Fibroblast of skin of right quadriceps (primary cell): ENCODE measurements at regions not wholly inside any gene's neighbourhood (a gene's known extent, or its start where the extent isn't known, plus 50 kb on each side); places are given as distances from the start of the nearest gene placed in this dataset.

ENCODE experiments used
- DNase-seq: peaks from one replicate; pipeline ENCODE4 v3.0.0-alpha.2; 2013

GRCh38 chr15:31456354-31457060 lies 129.9 kb downstream of the KLF13 start:
- no peak for DNase-seq

GRCh38 chr15:31457161-31457560 lies 130.5 kb downstream of the KLF13 start:
- DNase-seq, result peak; percentile 52

- DNase-seq, result peak; percentile 56
Observed at GRCh38 chr15:31457631-31458526, 131.2 kb downstream of the KLF13 start.

- DNase-seq, result no peak
Observed at GRCh38 chr15:31458596-31459399, 132.2 kb downstream of the KLF13 start.

GRCh38 chr15:31459400-31459748 lies 132.7 kb downstream of the KLF13 start:
- no peak for DNase-seq

- no peak for DNase-seq
Observed at GRCh38 chr15:31461375-31461774, 134.7 kb downstream of the KLF13 start.

- DNase-seq, result no peak
Observed at GRCh38 chr15:31461911-31462480, 135.4 kb downstream of the KLF13 start.

- DNase-seq, result no peak
Observed at GRCh38 chr15:31463521-31464102, 137.0 kb downstream of the KLF13 start.

GRCh38 chr15:31464216-31465082 lies 137.8 kb downstream of the KLF13 start:
- DNase-seq, result no peak

GRCh38 chr15:31465083-31465955 lies 138.7 kb downstream of the KLF13 start:
- no peak for DNase-seq

GRCh38 chr15:31467361-31467760 lies 140.7 kb downstream of the KLF13 start:
- DNase-seq, result no peak

GRCh38 chr15:31468911-31469785 lies 142.5 kb downstream of the KLF13 start:
- no peak for DNase-seq

GRCh38 chr15:31469786-31470525 lies 143.3 kb downstream of the KLF13 start:
- DNase-seq, result no peak

GRCh38 chr15:31470756-31471155 lies 144.1 kb downstream of the KLF13 start:
- DNase-seq, result no peak

- DNase-seq, result peak; percentile 90
Observed at GRCh38 chr15:31471731-31472430, 145.2 kb downstream of the KLF13 start.

GRCh38 chr15:31472636-31473384 lies 146.2 kb downstream of the KLF13 start:
- DNase-seq, result peak; percentile 37

GRCh38 chr15:31473385-31474058 lies 146.9 kb downstream of the KLF13 start:
- no peak for DNase-seq
